ENCODE measurements at regions not wholly inside any gene's neighbourhood (a gene's known extent, or its start where the extent isn't known, plus 50 kb on each side); places are given as distances from the start of the nearest gene placed in this dataset.

DNA sequence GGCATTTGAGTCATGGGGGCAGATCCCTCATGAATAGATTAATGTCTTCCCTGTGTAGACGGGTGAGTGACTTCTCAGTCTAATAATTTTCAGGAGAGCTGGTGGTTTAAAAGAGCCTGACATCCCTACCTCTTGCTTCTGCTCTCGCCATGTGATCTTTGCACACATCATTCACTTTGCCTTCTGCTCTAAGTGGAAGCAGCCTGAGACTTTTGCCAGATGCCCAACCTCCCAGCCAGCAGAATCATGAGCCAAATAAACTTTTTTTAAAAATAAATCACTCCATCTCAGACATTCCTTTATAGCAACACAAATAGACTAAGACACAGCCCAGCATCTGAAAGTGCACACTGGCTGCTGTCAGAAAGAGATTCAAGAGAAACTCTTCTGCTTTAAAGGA lies 155.2 kb downstream of the ZNF365 start:
- in situ Hi-C loops (cut with MboI; ENCODE audit: low sequenced_read_pairs in 4 of 4): no loop called here
- no peak overlapping the region for H3K4me3 ChIP-seq
- intact Hi-C loops (cut with DNase I; ENCODE audit: low total_unique reads): no loop called here

GRCh38 chr10:62534031-62534430 lies 159.9 kb downstream of the ZNF365 start:
- no peak for TF ChIP-seq POLR2A (IDR thresholded peaks at IDR 0.05)
- TF ChIP-seq CTCF (IDR thresholded peaks at IDR 0.05 in 4 of 5, conservative IDR thresholded peaks at IDR 0.05 in 1 of 5): no peak
- H3K9me3 ChIP-seq: no peaks in the 10 kb centered on the region
- in situ Hi-C loops (cut with MboI; ENCODE audit: low sequenced_read_pairs in 4 of 4) (no loop called here), intact Hi-C loops (cut with DNase I; ENCODE audit: low total_unique reads) (no loop called here)
- no peaks in the 10 kb centered on the region for H3K36me3 ChIP-seq
- no peak overlapping the region for H3K4me3 ChIP-seq
- ATAC-seq (no peak), DNase-seq (no peak)
- H3K27ac ChIP-seq: no peak overlapping the region
- no peaks in the 10 kb centered on the region for H3K4me1 ChIP-seq
- no peaks in the 10 kb centered on the region for H3K27me3 ChIP-seq

More for the DNA sequence above, 155.2 kb downstream of the ZNF365 start:
- no peaks in the 10 kb centered on the region for H3K9me3 ChIP-seq
- DNase-seq: no peak
- H3K27me3 ChIP-seq: no peaks in the 10 kb centered on the region
- TF ChIP-seq CTCF (IDR thresholded peaks at IDR 0.05 in 4 of 5, conservative IDR thresholded peaks at IDR 0.05 in 1 of 5): no peak
- no peak for TF ChIP-seq POLR2A (IDR thresholded peaks at IDR 0.05)
- no peak for ATAC-seq
- H3K36me3 ChIP-seq: no peaks in the 10 kb centered on the region
- no peaks in the 10 kb centered on the region for H3K4me1 ChIP-seq
- H3K27ac ChIP-seq: no peak overlapping the region

DNA sequence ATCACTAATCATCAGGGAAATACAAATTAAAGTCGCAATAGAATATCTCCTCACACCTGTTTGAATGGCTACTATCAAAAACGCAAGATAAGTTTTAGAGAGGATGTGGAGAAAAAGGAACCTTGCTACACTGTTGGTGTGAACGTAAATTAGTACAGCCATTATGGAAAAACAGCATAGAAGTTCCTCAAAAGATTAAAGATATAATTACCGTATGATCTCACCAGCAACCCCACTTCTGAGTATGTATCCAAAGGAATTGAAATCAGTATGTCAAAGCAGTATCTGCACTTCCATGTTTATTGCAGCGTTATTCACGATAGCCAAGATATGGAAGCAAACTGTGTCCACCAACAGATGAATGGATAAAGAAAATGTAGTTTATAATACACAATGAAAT lies 164.4 kb downstream of the ZNF365 start:
- TF ChIP-seq CTCF (IDR thresholded peaks at IDR 0.05 in 4 of 5, conservative IDR thresholded peaks at IDR 0.05 in 1 of 5) (no peak), POLR2A (IDR thresholded peaks at IDR 0.05) (no peak)
- Histone ChIP-seq H3K36me3 (no peaks in the 10 kb centered on the region), H3K9me3 (no peaks in the 10 kb centered on the region), H3K4me1 (no peaks in the 10 kb centered on the region), H3K27me3 (no peaks in the 10 kb centered on the region), H3K27ac (no peak overlapping the region), H3K4me3 (no peak overlapping the region)
- in situ Hi-C loops (cut with MboI; ENCODE audit: low sequenced_read_pairs in 4 of 4): no loop called here
- no peak for DNase-seq
- intact Hi-C loops (cut with DNase I; ENCODE audit: low total_unique reads): no loop called here
- ATAC-seq: no peak

DNA sequence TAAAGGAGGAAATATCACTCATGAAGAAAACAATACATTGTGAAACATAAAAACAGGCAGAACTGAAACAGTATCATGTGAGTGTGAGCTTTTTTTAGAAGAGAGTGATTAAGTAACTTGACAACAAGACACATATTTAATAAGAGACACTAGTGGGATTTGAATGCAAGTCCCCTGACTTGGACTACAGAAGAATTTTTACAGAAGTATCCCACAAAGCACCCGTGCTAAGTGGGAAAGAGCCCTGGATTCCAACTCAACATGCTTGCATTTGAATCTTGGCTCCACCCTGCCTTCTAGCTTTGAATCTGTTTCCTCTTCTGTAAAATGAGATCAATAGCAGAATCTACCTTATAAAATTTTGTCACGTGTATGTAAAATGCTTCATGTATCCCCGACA lies 166.2 kb downstream of the ZNF365 start:
- TF ChIP-seq CTCF (IDR thresholded peaks at IDR 0.05 in 4 of 5, conservative IDR thresholded peaks at IDR 0.05 in 1 of 5) (no peak), POLR2A (IDR thresholded peaks at IDR 0.05) (no peak)
- Histone ChIP-seq H3K27ac (no peak overlapping the region), H3K27me3 (no peaks in the 10 kb centered on the region), H3K9me3 (no peaks in the 10 kb centered on the region), H3K4me3 (no peak overlapping the region), H3K4me1 (no peaks in the 10 kb centered on the region), H3K36me3 (no peaks in the 10 kb centered on the region)
- ATAC-seq: no peak
- in situ Hi-C loops (cut with MboI; ENCODE audit: low sequenced_read_pairs in 4 of 4) (no loop called here), intact Hi-C loops (cut with DNase I; ENCODE audit: low total_unique reads) (no loop called here)
- no peak for DNase-seq

DNA sequence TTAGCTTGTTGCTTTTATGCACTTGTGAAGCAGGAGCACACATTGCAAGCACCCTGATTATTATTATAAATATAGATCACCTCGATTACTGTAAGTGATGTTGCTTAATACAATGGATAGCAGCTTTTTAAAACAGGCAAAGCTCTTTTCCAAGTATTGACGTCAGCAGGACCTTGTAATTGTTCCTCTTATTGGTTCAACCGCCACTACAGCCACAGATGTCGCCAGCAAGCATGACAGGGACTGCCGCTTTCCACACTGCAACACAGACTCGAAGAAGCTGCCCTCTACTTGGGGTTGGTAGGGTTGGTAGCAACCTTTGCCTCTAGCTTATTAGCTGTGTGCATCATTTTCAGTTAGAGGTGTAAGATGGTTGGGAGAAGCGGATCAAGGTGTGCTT lies 167.6 kb downstream of the ZNF365 start:
- no peaks in the 10 kb centered on the region for H3K4me1 ChIP-seq
- in situ Hi-C loops (cut with MboI; ENCODE audit: low sequenced_read_pairs in 4 of 4): no loop called here

More for the DNA sequence above, 167.6 kb downstream of the ZNF365 start:
- Histone ChIP-seq H3K36me3 (no peaks in the 10 kb centered on the region), H3K4me3 (no peak overlapping the region), H3K9me3 (no peaks in the 10 kb centered on the region), H3K27me3 (no peaks in the 10 kb centered on the region), H3K27ac (no peak overlapping the region)
- ATAC-seq: no peak
- intact Hi-C loops (cut with DNase I; ENCODE audit: low total_unique reads): no loop called here
- TF ChIP-seq CTCF (IDR thresholded peaks at IDR 0.05 in 4 of 5, conservative IDR thresholded peaks at IDR 0.05 in 1 of 5) (no peak), POLR2A (IDR thresholded peaks at IDR 0.05) (no peak)
- DNase-seq: no peak

All from gastrocnemius medialis (tissue), 4 donors.